ENCODE measurements at regions not wholly inside any gene's neighbourhood (a gene's known extent, or its start where the extent isn't known, plus 50 kb on each side); places are given as distances from the start of the nearest gene placed in this dataset.
"Not testable (repeated sequence)": the region's sequence is repeated elsewhere in the genome, so short reads cannot be mapped to it uniquely, and the experiment has no call there.

DNA sequence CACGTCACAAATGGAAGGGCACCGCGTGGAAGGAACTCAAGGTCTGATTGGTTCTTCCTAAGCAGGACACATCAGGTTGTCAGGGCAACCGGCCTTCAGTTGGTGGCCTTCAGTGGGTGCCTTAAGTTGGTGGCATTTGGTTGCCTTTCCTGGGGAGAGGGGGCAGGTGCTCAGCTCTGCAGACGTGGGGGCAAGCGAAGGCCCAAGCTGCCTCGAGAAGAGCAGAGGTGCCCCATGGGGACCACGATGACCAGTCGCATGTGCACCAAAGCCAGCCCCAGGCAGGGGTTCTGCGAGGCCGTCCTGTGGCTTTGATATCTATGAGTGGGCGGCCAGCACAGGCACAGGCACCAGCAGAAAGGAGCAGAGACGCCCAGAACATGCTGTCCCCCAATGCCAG, 1742.8 kb upstream of the DEFB115 start:
- TF ChIP-seq, protein P1, sequence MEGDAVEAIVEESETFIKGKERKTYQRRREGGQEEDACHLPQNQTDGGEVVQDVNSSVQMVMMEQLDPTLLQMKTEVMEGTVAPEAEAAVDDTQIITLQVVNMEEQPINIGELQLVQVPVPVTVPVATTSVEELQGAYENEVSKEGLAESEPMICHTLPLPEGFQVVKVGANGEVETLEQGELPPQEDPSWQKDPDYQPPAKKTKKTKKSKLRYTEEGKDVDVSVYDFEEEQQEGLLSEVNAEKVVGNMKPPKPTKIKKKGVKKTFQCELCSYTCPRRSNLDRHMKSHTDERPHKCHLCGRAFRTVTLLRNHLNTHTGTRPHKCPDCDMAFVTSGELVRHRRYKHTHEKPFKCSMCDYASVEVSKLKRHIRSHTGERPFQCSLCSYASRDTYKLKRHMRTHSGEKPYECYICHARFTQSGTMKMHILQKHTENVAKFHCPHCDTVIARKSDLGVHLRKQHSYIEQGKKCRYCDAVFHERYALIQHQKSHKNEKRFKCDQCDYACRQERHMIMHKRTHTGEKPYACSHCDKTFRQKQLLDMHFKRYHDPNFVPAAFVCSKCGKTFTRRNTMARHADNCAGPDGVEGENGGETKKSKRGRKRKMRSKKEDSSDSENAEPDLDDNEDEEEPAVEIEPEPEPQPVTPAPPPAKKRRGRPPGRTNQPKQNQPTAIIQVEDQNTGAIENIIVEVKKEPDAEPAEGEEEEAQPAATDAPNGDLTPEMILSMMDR (conservative IDR thresholded peaks at IDR 0.05; ENCODE audit: low read length): not testable (repeated sequence)
- not testable (repeated sequence) for TF ChIP-seq EZH2phosphoT487 (IDR thresholded peaks at IDR 0.05; ENCODE audit: borderline replicate concordance)
